ENCODE measurements at regions not wholly inside any gene's neighbourhood (a gene's known extent, or its start where the extent isn't known, plus 50 kb on each side); places are given as distances from the start of the nearest gene placed in this dataset.

- no peak for DNase-seq (ENCODE audit: low read depth in 2 of 3, low spot score in 2 of 3)
Observed at GRCh38 chr4:23269566-23269965, 576.8 kb downstream of the GBA3 start.

GRCh38 chr4:23268072-23268771 lies 575.5 kb downstream of the GBA3 start:
- no peak for DNase-seq (ENCODE audit: low read depth in 2 of 3, low spot score in 2 of 3)

DNA sequence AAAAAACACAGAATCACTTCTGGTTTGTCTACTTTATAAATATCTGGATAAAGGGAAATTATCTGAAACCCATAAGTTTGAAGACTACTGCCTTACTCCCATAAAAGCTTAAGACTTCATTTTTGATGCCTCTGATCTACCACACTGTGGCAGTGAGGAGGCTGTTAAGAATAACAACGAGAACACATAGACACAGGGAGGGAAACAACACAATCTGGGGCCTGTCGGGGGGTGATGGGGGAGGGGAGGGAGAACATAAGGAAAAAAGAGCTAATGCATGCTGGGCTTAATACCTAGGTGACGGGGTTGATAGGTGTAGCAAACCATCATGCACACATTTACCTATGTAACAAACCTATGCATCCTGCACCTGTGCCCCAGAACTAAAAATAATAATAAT lies 573.7 kb downstream of the GBA3 start:
- no peak for DNase-seq (ENCODE audit: low read depth in 2 of 3, low spot score in 2 of 3)

GRCh38 chr4:23260511-23260910 lies 567.8 kb downstream of the GBA3 start:
- DNase-seq (ENCODE audit: low read depth in 2 of 3, low spot score in 2 of 3): no peak

- no peak for DNase-seq (ENCODE audit: low read depth in 2 of 3, low spot score in 2 of 3)
Observed at GRCh38 chr4:23245203-23245832, 552.6 kb downstream of the GBA3 start.

DNA sequence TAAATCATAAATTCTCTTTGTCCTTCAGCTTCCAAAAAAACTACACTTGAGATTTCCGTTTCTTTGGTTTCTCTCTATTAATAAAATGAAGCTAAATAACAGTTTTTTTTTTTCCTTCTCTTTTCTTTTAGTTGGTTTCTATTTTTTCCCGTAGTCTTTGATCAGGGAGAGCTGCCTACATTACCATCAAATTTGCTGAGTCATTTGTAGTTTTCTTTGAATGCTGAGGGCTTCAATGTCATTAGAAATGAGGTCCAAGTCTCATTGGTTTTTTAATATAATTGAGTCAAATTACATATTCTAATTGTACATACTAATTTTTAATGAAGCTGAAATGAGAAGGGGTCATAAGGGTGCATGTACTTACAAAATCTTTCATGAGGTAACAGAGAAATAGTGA lies 550.2 kb downstream of the GBA3 start:
- no peak for DNase-seq (ENCODE audit: low read depth in 2 of 3, low spot score in 2 of 3)

DNA sequence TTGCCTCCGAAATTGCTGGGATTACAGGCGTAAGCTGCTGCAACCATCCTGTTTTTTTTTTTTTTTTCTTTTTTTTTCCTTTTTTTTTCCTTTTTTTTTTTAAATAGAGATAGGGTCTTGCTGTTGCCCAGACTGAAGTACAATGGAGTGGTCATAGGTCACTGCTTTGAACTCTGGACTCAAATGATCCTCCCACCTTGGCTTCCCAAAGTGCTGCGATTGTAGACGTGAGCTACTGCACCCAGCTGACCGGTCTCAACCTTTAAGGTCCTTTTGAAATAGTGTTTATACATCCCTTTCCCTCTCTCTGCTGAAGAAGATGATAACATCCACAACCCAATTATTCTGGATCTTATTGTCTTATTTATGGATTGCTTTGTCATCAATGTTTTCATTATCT lies 548.7 kb downstream of the GBA3 start:
- DNase-seq (ENCODE audit: low read depth in 2 of 3, low spot score in 2 of 3): no peak

GRCh38 chr4:23238848-23239247 lies 546.1 kb downstream of the GBA3 start:
- DNase-seq (ENCODE audit: low read depth in 2 of 3, low spot score in 2 of 3): no peak

DNA sequence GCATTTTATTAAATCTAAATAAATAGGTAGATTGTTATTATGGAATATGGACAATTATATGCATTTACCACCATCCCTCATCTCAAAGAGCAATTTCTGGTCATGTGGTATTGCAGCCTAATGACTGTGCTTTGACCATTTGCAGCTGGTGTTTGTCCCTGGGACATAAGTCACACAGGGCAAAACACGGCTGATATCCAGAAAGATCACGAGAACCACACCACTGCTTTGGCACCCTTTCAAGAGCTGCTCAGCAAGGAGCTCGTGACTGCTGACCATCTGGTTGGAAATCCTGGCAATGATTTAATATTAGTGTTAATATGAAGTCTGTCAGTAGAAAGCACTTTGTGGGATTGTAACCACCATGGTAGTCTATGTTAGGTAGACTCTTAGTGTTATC lies 545.0 kb downstream of the GBA3 start:
- DNase-seq (ENCODE audit: low read depth in 2 of 3, low spot score in 2 of 3): no peak

- no peak for DNase-seq (ENCODE audit: low read depth in 2 of 3, low spot score in 2 of 3)
Observed at GRCh38 chr4:23235628-23236390, 543.1 kb downstream of the GBA3 start.

GRCh38 chr4:23234716-23235115 lies 542.0 kb downstream of the GBA3 start:
- DNase-seq (ENCODE audit: low read depth in 2 of 3, low spot score in 2 of 3): no peak

DNA sequence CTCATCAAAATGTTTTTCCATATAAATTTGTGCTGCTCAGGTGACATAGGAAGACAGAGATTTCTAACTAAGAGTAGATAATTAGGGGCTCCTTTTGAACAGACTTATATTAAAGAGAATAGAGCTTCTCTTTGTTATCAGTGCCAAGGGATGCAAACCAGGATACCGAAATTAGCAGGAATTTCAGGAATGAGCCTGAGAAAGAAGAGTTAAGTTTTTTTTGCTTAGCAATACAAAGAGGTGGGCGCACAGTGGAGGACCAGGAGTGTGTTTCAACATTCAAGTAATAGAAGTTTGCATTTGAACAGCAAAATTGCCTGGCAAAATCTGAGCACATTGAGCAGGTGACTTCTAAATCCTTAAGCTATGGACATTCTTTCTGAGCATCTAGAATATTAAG lies 541.3 kb downstream of the GBA3 start:
- DNase-seq (ENCODE audit: low read depth in 2 of 3, low spot score in 2 of 3): no peak

- no peak for DNase-seq (ENCODE audit: low read depth in 2 of 3, low spot score in 2 of 3)
Observed at GRCh38 chr4:23233596-23233995, 540.9 kb downstream of the GBA3 start.

DNA sequence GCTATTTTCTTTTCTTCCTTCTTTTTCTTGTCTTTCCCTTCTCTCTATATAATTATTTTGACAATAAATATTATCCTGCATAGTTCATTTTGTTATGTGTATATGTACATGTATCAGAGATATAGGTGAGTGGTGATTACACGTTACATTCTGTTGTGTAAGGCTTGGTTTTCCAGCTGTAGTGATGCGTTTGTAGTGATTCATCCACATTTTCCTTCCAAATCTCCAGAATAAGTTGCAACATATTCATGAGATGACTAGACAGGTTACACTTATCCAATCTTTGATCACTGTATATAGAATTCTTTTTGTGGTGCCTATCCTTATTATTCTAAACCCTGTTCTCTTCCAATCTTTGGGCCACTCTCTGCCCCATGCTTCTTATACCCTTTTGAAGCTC lies 540.2 kb downstream of the GBA3 start:
- DNase-seq (ENCODE audit: low read depth in 2 of 3, low spot score in 2 of 3): no peak

DNA sequence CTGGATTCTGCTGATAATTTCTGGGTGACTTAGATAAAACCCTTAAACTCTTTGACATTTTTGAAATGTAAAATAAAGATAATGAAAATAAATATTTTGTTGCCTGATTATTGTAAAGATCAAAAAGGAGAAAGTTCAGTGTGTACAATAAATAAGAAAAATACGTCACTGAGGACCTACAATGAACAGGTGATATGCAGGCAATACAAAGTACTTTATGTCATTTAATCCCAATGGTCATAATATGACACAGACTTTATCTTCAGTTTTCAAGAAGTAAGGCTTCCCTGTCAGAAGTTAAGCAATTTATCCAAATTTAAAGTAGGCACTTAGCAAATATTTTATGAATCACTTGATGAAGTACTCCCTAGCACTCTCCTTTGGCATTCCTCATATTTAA lies 532.8 kb downstream of the GBA3 start:
- DNase-seq (ENCODE audit: low read depth in 2 of 3, low spot score in 2 of 3): no peak

DNA sequence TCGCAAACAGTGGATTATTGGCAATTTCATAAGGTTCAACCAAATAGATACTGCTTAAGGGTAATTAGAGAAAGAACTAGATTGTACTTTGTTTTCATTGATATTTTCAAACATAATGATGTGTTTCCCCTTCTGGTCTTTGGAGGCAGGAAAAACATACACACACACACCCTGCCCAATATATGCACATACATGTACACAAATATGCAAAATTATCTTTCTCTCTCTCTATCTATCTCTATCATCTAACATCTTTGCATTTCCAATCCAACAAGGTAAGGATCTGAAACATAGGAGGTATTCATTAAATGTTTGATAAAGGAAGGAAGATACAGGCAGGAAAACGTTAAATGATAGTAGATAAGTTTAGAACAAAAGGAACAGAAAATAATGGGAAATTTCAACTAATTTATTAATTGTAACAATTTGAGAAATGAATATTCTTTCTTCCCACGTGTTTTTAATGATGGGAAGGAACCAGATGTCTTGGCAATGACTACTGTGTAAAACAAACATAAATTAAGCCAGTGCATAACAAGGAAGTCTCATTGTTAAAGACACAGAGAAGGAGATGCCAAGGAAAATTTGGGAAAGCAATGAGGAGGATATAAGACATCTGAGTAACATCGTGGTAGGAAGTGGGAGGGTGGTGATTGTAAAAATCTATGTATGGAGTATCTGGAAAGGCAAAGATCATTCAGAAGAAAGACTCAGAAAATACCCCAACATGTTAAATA lies 532.1 kb downstream of the GBA3 start:
- no peak for DNase-seq (ENCODE audit: low read depth in 2 of 3, low spot score in 2 of 3)

DNA sequence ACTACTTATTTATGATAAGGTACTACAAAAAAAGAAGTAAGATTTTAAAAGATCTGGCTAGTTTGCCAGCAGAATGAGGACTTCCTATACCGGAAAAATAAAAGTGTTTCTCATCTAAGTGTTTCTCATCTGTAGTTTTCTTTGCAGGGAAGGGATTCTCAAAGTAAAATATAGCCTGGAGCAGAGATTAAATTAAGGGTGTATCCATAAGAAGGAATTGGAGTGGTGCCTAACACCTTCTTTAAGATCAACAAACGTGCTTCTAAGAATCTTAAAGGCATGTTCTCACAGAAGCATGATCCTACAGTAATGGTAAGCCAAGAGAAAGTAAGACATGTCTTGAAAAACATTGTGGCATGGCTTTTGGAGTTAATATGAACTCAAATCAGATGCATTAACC lies 528.2 kb downstream of the GBA3 start:
- DNase-seq (ENCODE audit: low read depth in 2 of 3, low spot score in 2 of 3): no peak

DNA sequence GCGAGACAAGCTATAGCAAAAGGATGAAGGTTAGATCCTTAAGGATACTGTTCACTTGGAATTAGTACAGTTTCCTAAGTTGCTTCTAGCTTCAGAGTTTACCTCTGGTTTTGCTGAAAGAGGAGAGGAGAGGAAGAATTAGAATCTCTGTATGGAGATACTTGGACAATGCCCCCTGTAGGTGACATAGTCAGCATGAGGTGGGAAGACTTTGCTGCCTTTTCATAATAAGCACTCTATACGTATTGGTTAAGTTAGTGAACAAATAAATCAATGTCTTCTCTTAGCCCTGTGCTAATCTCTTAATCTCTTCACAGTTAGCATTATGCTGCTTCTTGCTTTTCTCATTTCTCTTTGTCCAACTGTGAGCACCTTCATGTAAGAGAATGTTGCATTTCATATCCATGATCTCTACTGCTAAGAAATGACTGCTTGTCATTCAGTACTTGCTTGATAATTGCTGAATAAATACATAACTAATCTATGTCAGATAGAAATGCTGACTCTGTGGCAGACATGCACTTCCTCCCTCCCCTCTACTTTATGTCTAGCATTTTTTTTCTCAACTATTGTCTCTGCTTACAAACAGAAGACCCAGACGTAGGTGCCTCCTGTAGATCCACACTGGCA lies 527.2 kb downstream of the GBA3 start:
- no peak for DNase-seq (ENCODE audit: low read depth in 2 of 3, low spot score in 2 of 3)

DNA sequence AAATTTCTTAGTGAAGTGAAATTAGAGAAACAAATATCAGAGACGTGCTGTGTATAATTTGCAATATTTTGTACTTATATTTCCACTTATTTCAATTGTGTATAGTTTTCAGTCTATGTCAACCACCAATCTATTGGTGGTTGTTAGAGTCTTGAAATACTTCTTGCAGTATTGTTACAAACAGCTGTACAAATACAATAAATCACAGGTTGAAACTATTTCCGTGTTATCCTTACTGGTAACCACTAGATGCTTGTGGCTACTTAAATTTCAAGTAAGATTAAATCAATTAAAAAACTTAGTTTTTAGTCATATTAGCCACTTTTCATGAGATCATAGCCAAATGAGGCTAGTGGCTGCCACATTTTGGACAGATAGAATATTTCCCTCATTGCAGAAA lies 520.5 kb downstream of the GBA3 start:
- no peak for DNase-seq (ENCODE audit: low read depth in 2 of 3, low spot score in 2 of 3)

DNA sequence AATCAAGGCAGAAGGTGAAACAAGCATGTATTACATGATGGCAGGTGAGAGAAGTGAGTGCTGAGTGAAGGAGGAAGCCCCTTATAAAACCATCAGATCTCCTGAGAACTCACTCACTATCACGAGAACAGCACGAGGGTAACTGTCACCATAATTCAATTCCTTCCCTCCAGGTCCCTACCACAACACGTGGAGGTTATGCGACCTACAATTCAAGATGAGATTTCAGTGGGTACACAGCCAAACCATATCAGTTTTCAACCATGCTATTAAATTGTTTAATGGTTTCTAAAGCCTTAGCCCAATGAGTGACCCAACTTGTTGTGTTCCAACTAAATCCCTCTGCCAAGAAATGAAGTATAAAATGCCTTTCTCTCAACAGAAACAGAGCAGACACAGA lies 519.8 kb downstream of the GBA3 start:
- DNase-seq (ENCODE audit: low read depth in 2 of 3, low spot score in 2 of 3): no peak

- no peak for DNase-seq (ENCODE audit: low read depth in 2 of 3, low spot score in 2 of 3)
Observed at GRCh38 chr4:23207059-23207458, 514.3 kb downstream of the GBA3 start.
